ENCODE measurements at regions not wholly inside any gene's neighbourhood (a gene's known extent, or its start where the extent isn't known, plus 50 kb on each side); places are given as distances from the start of the nearest gene placed in this dataset.
"Not testable (repeated sequence)": the region's sequence is repeated elsewhere in the genome, so short reads cannot be mapped to it uniquely, and the experiment has no call there.

DNA sequence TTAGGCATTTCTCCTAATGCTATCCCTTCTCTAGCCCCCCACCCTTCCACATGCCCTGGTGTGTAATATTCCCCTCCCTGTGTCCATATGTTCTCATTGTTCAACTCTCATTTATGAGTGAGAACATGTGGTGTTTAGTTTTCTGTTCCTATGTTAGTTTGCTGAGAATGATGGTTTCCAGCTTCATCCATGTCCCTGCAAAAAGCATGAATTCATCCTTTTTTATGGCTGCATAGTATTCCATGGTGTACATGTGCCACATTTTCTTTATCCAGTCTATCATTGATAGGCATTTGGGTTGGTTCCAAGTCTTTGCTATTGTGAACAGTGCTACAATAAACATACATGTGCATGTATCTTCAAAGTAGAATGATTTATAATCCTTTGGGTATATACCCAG is 161.0 kb upstream of the ZNF644 start:
- not testable (repeated sequence) for TF ChIP-seq CTCF (conservative IDR thresholded peaks at IDR 0.05); ZFX (IDR thresholded peaks at IDR 0.05)
